NCI-H446 (cell line): ENCODE measurements at regions not wholly inside any gene's neighbourhood (a gene's known extent, or its start where the extent isn't known, plus 50 kb on each side); places are given as distances from the start of the nearest gene placed in this dataset.
"Not testable (repeated sequence)": the region's sequence is repeated elsewhere in the genome, so short reads cannot be mapped to it uniquely, and the experiment has no call there.

Experiments used
- DNase-seq, 2 experiments: peaks; one replicate each; lab custom pipeline; 2025; lab: John Stamatoyannopoulos, UW

- DNase-seq, result no peak
These were observed 65.1 kb upstream of the PTCH1 start for GRCh38 chr9:95581900-95582299.

- no peak for DNase-seq
These were observed 64.3 kb upstream of the PTCH1 start for GRCh38 chr9:95580812-95581761.

- no peak for DNase-seq
These were observed 58.2 kb upstream of the PTCH1 start for GRCh38 chr9:95574866-95575553.

- no peak for DNase-seq
These were observed 57.4 kb upstream of the PTCH1 start for GRCh38 chr9:95574176-95574575.

- DNase-seq, result no peak
These were observed 56.7 kb upstream of the PTCH1 start for GRCh38 chr9:95573463-95573862.

- DNase-seq, result no peak
These were observed 55.8 kb upstream of the PTCH1 start for GRCh38 chr9:95572381-95573151.

- DNase-seq, result no peak
These were observed 53.9 kb upstream of the PTCH1 start for GRCh38 chr9:95570646-95571045.

- no peak for DNase-seq
These were observed 53.4 kb upstream of the PTCH1 start for GRCh38 chr9:95570150-95570549.

- DNase-seq, result not testable (repeated sequence)
These were observed 52.0 kb upstream of the PTCH1 start for GRCh38 chr9:95568735-95569134.
